GM06990 (cell line): ENCODE measurements at regions not wholly inside any gene's neighbourhood (a gene's known extent, or its start where the extent isn't known, plus 50 kb on each side); places are given as distances from the start of the nearest gene placed in this dataset.

Experiments
- DNase-seq: peaks from one replicate; pipeline ENCODE4 v3.0.0-alpha.2; 2011; ENCODE audit not compliant: insufficient read length; ENCODE audit errors: extremely low read depth
- H3K27me3 ChIP-seq: replicated peaks from 2 replicates; pipeline ENCODE4 v1.6.0; 2011; ENCODE audit warnings: low read length; ENCODE audit not compliant: control insufficient read depth, insufficient read depth
- H3K36me3 ChIP-seq: 2 replicates; pipeline ENCODE4 v1.5.1; 2011; ENCODE audit warnings: low read length; ENCODE audit not compliant: control insufficient read depth, insufficient read depth
- H3K4me3 ChIP-seq: replicated peaks from 2 replicates; pipeline ENCODE4 v1.5.1; 2011; ENCODE audit warnings: low read depth, mild to moderate bottlenecking, control low read depth, low read length
- TF ChIP-seq, protein P1 (sequence below): IDR thresholded peaks from 2 replicates; pipeline ENCODE4 v1.5.1; 2011; ENCODE audit warnings: low read length, control low read depth, mild to moderate bottlenecking, inconsistent platforms; ENCODE audit not compliant: insufficient read depth, poor library complexity, severe bottlenecking

DNA sequence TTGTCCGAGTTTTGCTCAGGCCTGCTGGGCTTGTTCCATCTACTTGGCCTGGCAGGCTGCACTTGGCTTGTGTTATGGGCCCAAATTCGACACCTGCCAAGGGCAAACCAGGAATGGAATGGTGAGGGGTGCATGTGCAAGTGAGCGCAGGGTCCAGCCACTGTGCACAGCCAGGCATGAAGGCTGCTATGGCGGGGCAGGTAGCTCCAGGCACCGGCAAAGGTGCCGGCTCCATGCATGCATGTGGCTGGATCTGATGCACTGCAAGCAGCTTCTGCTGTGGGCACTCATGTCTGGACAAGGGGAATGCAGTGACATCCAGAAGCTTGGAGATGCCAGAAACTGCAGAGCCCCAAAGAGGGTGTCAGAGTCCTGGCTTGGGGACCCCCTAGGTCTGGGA is 463.0 kb downstream of the EPHA3 start:
- H3K36me3 ChIP-seq = no peaks in the 10 kb centered on the region
- DNase-seq = no peak
- TF ChIP-seq, protein P1, sequence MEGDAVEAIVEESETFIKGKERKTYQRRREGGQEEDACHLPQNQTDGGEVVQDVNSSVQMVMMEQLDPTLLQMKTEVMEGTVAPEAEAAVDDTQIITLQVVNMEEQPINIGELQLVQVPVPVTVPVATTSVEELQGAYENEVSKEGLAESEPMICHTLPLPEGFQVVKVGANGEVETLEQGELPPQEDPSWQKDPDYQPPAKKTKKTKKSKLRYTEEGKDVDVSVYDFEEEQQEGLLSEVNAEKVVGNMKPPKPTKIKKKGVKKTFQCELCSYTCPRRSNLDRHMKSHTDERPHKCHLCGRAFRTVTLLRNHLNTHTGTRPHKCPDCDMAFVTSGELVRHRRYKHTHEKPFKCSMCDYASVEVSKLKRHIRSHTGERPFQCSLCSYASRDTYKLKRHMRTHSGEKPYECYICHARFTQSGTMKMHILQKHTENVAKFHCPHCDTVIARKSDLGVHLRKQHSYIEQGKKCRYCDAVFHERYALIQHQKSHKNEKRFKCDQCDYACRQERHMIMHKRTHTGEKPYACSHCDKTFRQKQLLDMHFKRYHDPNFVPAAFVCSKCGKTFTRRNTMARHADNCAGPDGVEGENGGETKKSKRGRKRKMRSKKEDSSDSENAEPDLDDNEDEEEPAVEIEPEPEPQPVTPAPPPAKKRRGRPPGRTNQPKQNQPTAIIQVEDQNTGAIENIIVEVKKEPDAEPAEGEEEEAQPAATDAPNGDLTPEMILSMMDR = no peak
- H3K4me3 ChIP-seq = no peak overlapping the region
- H3K27me3 ChIP-seq = no peaks in the 10 kb centered on the region

DNA sequence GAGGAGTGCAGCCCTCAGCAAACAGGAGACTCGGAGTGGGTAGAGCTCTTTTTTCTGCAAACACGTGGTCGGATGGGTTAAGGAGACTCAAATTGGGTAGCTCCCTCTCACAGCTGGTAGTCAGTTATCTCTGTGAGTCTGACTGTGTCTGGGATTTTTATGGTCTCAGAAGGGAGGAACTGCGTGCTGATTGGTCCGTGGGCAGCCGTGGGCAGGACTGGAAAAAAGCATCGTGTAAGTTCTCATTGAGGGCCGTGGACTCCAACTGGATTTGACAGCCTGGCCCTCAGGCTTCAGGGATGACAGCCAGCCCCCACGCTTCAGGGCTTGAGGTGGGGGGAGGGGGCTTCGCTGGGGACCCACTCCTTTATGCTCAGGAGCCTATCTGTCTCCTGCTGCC is 463.9 kb downstream of the EPHA3 start:
- TF ChIP-seq, protein P1 = no peak
- Histone ChIP-seq H3K27me3 (no peaks in the 10 kb centered on the region), H3K36me3 (no peaks in the 10 kb centered on the region), H3K4me3 (no peak overlapping the region)
- no peak for DNase-seq

DNA sequence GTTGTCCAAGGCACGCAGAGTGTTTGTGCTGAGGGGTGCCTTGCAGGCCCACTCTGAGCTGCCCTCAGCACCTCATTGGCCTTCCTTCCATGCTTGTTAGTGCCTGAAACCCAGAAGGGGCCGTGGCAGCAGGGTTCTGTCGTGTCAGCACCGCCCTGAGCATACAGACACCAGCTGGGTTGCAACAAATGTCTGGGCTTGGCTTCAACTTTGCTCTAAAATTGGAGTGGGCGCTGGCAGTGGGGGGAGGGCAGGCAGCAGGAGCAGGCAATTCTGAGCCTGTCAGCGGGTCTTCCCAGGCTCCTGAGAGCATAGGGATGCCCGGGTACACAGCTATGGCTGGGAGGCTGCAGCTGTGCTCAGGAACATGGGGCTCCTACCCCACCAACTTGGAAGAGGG is 464.3 kb downstream of the EPHA3 start:
- no peak overlapping the region for H3K4me3 ChIP-seq
- TF ChIP-seq, protein P1 = no peak
- H3K27me3 ChIP-seq = no peaks in the 10 kb centered on the region
- DNase-seq = no peak
- no peaks in the 10 kb centered on the region for H3K36me3 ChIP-seq

DNA sequence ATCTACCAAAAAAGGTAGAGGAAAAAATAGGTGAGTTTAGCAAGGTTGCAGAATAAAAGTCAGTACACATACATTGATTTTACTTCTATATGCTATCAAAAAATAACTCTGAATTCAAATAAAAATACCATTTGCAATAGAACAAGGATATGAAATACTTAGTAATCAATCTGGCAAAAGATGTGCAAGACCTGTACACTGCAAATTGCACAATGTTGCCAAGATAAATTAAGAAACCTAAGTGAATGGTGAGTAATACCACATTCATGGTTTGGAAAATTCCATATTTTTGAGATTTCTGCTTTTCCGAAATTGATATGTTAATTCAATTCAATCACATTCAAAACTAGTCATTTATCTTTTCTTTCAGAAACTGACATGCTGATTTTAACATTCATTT is 464.8 kb downstream of the EPHA3 start:
- no peak overlapping the region for H3K4me3 ChIP-seq
- H3K36me3 ChIP-seq = no peaks in the 10 kb centered on the region
- H3K27me3 ChIP-seq = no peaks in the 10 kb centered on the region
- no peak for DNase-seq
- TF ChIP-seq, protein P1 = no peak

DNA sequence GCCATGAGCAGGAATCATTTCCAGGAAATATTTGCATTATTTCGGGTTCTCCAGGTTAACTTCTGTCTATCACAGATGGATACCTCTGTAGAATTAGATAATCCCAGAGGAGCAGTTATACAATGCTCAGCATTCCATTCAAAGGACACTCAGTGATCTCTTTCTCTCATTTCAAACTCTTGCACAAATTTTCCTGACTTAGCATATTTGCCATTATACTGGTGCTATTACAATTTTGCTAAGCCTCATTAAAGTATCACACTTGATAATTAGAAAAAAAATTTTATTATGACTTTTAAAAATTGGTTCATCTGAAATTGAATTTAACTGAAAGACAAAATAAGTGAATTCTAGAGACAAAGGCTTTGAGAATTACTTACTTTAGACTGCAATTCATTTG is 469.0 kb downstream of the EPHA3 start:
- Histone ChIP-seq H3K4me3 (no peak overlapping the region), H3K27me3 (no peaks in the 10 kb centered on the region), H3K36me3 (no peaks in the 10 kb centered on the region)
- DNase-seq = no peak
- TF ChIP-seq, protein P1 = no peak

DNA sequence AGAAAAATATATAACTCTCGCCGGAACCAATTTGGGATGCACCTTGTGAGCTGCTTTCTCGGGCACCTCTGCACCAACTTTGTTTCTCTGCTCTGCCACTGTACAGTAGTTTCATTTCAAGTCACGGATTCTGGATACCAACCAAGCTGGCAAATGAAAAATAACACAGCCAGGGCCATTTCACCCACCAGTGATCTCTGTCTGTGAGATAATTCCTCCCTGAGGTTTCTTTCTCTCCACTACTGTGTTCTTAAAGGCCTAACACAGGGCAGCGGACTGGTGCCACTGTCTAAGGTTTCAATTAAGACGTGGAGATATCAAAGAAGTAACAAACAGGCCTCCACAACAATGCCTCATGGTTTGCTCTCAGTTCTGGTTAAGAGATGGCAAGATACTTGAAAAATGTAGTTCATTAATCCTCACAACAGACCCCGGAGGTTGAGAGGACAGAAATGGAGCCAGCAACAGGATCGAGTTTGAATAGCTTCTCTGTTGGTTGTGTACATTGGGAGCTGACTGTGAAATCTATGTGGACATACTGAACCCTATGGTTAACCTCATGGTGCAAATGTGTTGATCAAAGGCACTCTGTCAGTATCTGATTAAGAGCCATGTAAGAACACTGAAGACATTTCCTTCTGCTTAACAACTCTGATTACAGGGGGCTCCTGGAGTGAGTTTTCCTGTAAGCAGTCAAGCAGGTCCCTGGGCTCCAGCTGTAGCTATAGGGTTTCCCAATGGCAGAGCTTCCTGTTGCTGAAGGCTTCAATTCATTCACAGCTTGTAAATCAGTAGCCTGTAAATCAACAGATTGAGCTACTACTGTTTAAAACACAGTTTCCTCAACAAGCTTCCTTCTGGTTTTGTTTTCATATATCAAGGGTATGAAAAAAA is 470.5 kb downstream of the EPHA3 start:
- H3K27me3 ChIP-seq = no peaks in the 10 kb centered on the region
- TF ChIP-seq, protein P1 = no peak
- no peak for DNase-seq
- no peaks in the 10 kb centered on the region for H3K36me3 ChIP-seq
- no peak overlapping the region for H3K4me3 ChIP-seq
